Muscle layer of duodenum (tissue), 2 donors: ENCODE measurements at regions not wholly inside any gene's neighbourhood (a gene's known extent, or its start where the extent isn't known, plus 50 kb on each side); places are given as distances from the start of the nearest gene placed in this dataset.

Experiments
- H3K27ac ChIP-seq: one replicate; pipeline ENCODE4 v1.7.0; 2013; ENCODE audit warnings: mild to moderate bottlenecking, low read length
- H3K27me3 ChIP-seq: one replicate; pipeline ENCODE4 v1.7.0; 2013; ENCODE audit warnings: low read depth, mild to moderate bottlenecking, control low read depth, low read length
- H3K36me3 ChIP-seq, 2 donors: one replicate each; pipeline ENCODE4 v1.7.0; 2013; ENCODE audit warnings: low read length in 2 of 2, control low read depth in 1 of 2, mild to moderate bottlenecking in 1 of 2; ENCODE audit not compliant: insufficient read depth in 2 of 2, control insufficient read depth in 1 of 2
- H3K4me1 ChIP-seq, 2 donors: one replicate each; pipeline ENCODE4 v1.7.0; 2013; ENCODE audit warnings: low read length in 2 of 2, mild to moderate bottlenecking in 2 of 2, control low read depth in 1 of 2, moderate library complexity in 1 of 2; ENCODE audit not compliant: insufficient read depth in 2 of 2, control insufficient read depth in 1 of 2
- H3K4me3 ChIP-seq, 2 donors: one replicate each; pipeline ENCODE4 v1.7.0; 2013; ENCODE audit warnings: low read length in 2 of 2, low read depth in 1 of 2, mild to moderate bottlenecking in 1 of 2
- H3K9me3 ChIP-seq, 2 donors: one replicate each; pipeline ENCODE4 v1.7.0; 2013; ENCODE audit warnings: low read length in 2 of 2, control low read depth in 1 of 2, mild to moderate bottlenecking in 1 of 2; ENCODE audit not compliant: control insufficient read depth in 1 of 2
- donor health status: healthy.

GRCh38 chr13:73984949-73985691, 149.1 kb downstream of the KLF12 start:
- H3K27me3 ChIP-seq: no peaks in the 10 kb centered on the region
- no peaks in the 10 kb centered on the region for H3K9me3 ChIP-seq
- H3K4me3 ChIP-seq: no peak overlapping the region
- H3K4me1 ChIP-seq: peaks cover 0 to 11% of the 10 kb centered on the region in 2 donors
- H3K27ac ChIP-seq: no peak overlapping the region
- no peaks in the 10 kb centered on the region for H3K36me3 ChIP-seq

- no peaks in the 10 kb centered on the region for H3K9me3 ChIP-seq
- H3K27me3 ChIP-seq: no peaks in the 10 kb centered on the region
- H3K36me3 ChIP-seq: no peaks in the 10 kb centered on the region
- H3K4me1 ChIP-seq: peaks cover 0 to 11% of the 10 kb centered on the region in 2 donors
- no peak overlapping the region for H3K4me3 ChIP-seq
- no peak overlapping the region for H3K27ac ChIP-seq
Measured at GRCh38 chr13:73984201-73984600, 150.0 kb downstream of the KLF12 start.

- Histone ChIP-seq H3K9me3 (no peaks in the 10 kb centered on the region), H3K27ac (no peak overlapping the region), H3K4me3 (no peak overlapping the region), H3K4me1 (peaks cover 0 to 4% of the 10 kb centered on the region in 2 donors), H3K27me3 (no peaks in the 10 kb centered on the region), H3K36me3 (no peaks in the 10 kb centered on the region)
Measured at GRCh38 chr13:73983109-73983508, 151.1 kb downstream of the KLF12 start.

- Histone ChIP-seq H3K27ac (no peak overlapping the region), H3K9me3 (no peaks in the 10 kb centered on the region), H3K36me3 (no peaks in the 10 kb centered on the region), H3K4me1 (peaks cover 0 to 4% of the 10 kb centered on the region in 2 donors), H3K27me3 (no peaks in the 10 kb centered on the region), H3K4me3 (no peak overlapping the region)
Measured at GRCh38 chr13:73981595-73981994, 152.6 kb downstream of the KLF12 start.

- peaks cover 0 to 1% of the 10 kb centered on the region in 2 donors for H3K4me1 ChIP-seq
- H3K4me3 ChIP-seq: no peak overlapping the region
- no peaks in the 10 kb centered on the region for H3K36me3 ChIP-seq
Measured at GRCh38 chr13:73975767-73976166, 158.4 kb downstream of the KLF12 start.

GRCh38 chr13:73974051-73974450, 160.2 kb downstream of the KLF12 start:
- Histone ChIP-seq H3K9me3 (no peaks in the 10 kb centered on the region), H3K27me3 (no peaks in the 10 kb centered on the region), H3K4me1 (peaks cover 0 to 5% of the 10 kb centered on the region in 2 donors), H3K27ac (no peak overlapping the region), H3K36me3 (no peaks in the 10 kb centered on the region), H3K4me3 (no peak overlapping the region)

More at GRCh38 chr13:73975767-73976166, 158.4 kb downstream of the KLF12 start:
- Histone ChIP-seq H3K9me3 (no peaks in the 10 kb centered on the region), H3K27ac (no peak overlapping the region), H3K27me3 (no peaks in the 10 kb centered on the region)

GRCh38 chr13:73973156-73973555, 161.0 kb downstream of the KLF12 start:
- H3K9me3 ChIP-seq: no peaks in the 10 kb centered on the region
- H3K27ac ChIP-seq: no peak overlapping the region
- no peaks in the 10 kb centered on the region for H3K36me3 ChIP-seq
- peaks cover 0 to 5% of the 10 kb centered on the region in 2 donors for H3K4me1 ChIP-seq
- no peak overlapping the region for H3K4me3 ChIP-seq
- H3K27me3 ChIP-seq: no peaks in the 10 kb centered on the region

- H3K4me3 ChIP-seq: no peak overlapping the region
- H3K4me1 ChIP-seq: peaks cover 0 to 5% of the 10 kb centered on the region in 2 donors
- H3K27ac ChIP-seq: no peak overlapping the region
- no peaks in the 10 kb centered on the region for H3K36me3 ChIP-seq
- H3K27me3 ChIP-seq: no peaks in the 10 kb centered on the region
- no peaks in the 10 kb centered on the region for H3K9me3 ChIP-seq
Measured at GRCh38 chr13:73972545-73972944, 161.7 kb downstream of the KLF12 start.

- Histone ChIP-seq H3K4me1 (peaks cover 0 to 6% of the 10 kb centered on the region in 2 donors), H3K9me3 (no peaks in the 10 kb centered on the region), H3K4me3 (no peak overlapping the region), H3K27me3 (no peaks in the 10 kb centered on the region), H3K36me3 (no peaks in the 10 kb centered on the region), H3K27ac (no peak overlapping the region)
Measured at GRCh38 chr13:73971481-73971880, 162.7 kb downstream of the KLF12 start.

GRCh38 chr13:73970421-73971055, 163.7 kb downstream of the KLF12 start:
- no peak overlapping the region for H3K27ac ChIP-seq
- no peaks in the 10 kb centered on the region for H3K9me3 ChIP-seq
- H3K27me3 ChIP-seq: no peaks in the 10 kb centered on the region
- H3K36me3 ChIP-seq: no peaks in the 10 kb centered on the region
- peaks cover 0 to 12% of the 10 kb centered on the region in 2 donors for H3K4me1 ChIP-seq
- H3K4me3 ChIP-seq: no peak overlapping the region

- Histone ChIP-seq H3K4me1 (peaks cover 0 to 13% of the 10 kb centered on the region in 2 donors), H3K4me3 (no peak overlapping the region), H3K9me3 (no peaks in the 10 kb centered on the region), H3K27ac (no peak overlapping the region), H3K27me3 (no peaks in the 10 kb centered on the region), H3K36me3 (no peaks in the 10 kb centered on the region)
Measured at GRCh38 chr13:73967397-73968165, 166.6 kb downstream of the KLF12 start.
